Upper lobe of right lung (tissue), 1 donor: ENCODE measurements at regions not wholly inside any gene's neighbourhood (a gene's known extent, or its start where the extent isn't known, plus 50 kb on each side); places are given as distances from the start of the nearest gene placed in this dataset.

ENCODE experiments used
- ATAC-seq: fragments of 200-7000 bp; cut with Tn5 transposase; one replicate; pipeline ENCODE4 v1.9.1; 2020; ENCODE audit warnings: mild to moderate bottlenecking, moderate library complexity
- DNase-seq: peaks from one replicate; pipeline ENCODE4 v3.0.0-alpha.2; 2020
- H3K27ac ChIP-seq: fragments of 200-600 bp; one replicate; pipeline ENCODE4 v1.8.0; 2022
- H3K27me3 ChIP-seq: fragments of 200-600 bp; one replicate; pipeline ENCODE4 v1.8.0; 2022; ENCODE audit warnings: mild to moderate bottlenecking
- H3K36me3 ChIP-seq: fragments of 200-600 bp; one replicate; pipeline ENCODE4 v1.8.0; 2022
- H3K4me1 ChIP-seq: fragments of 200-600 bp; one replicate; pipeline ENCODE4 v1.8.0; 2022
- H3K4me3 ChIP-seq: fragments of 200-600 bp; one replicate; pipeline ENCODE4 v1.8.0; 2022; ENCODE audit warnings: mild to moderate bottlenecking
- H3K9me3 ChIP-seq: fragments of 200-600 bp; one replicate; pipeline ENCODE4 v1.8.0; 2022
- intact Hi-C: fragments of 100-400 bp; cut with DNase I; formaldehyde crosslinking; loops from one replicate; pipeline ENCODE4 v1.11.0; 2022
- TF ChIP-seq, protein P1 (sequence below): fragments of 200-600 bp; IDR thresholded peaks from one replicate; pipeline ENCODE4 v1.8.0; 2022; ENCODE audit warnings: antibody characterized with exemption
- donor health status: DM: no; HTN: yes; CAD: no; lungs with severe emphysema.

DNA sequence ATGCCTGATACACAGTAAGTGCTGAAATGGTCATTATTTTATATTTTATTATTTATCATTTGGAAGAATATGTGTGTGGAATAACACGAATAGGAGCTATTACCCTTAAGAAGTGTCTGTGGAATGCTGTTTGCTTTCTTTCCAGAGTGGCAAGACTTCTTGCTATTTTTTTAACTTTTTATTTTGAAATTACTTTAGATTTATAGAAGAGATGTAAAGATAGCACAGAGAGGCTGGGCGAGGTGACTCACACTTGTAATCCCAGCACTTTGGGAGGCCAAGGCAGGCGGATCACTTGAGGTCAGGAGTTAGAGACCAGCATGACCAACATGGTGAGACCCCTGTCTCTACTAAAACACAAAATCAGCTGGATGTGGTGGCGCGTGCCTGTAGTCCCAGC lies 58.9 kb upstream of the PAX6 start:
- Histone ChIP-seq H3K27ac (no peak overlapping the region), H3K36me3 (no peaks in the 10 kb centered on the region), H3K4me1 (no peaks in the 10 kb centered on the region), H3K4me3 (no peak overlapping the region), H3K9me3 (no peaks in the 10 kb centered on the region), H3K27me3 (peaks cover 35% of the 10 kb centered on the region)
- DNase-seq (no peak), ATAC-seq (no peak)
- intact Hi-C loops: no loop called here
- TF ChIP-seq, protein P1, sequence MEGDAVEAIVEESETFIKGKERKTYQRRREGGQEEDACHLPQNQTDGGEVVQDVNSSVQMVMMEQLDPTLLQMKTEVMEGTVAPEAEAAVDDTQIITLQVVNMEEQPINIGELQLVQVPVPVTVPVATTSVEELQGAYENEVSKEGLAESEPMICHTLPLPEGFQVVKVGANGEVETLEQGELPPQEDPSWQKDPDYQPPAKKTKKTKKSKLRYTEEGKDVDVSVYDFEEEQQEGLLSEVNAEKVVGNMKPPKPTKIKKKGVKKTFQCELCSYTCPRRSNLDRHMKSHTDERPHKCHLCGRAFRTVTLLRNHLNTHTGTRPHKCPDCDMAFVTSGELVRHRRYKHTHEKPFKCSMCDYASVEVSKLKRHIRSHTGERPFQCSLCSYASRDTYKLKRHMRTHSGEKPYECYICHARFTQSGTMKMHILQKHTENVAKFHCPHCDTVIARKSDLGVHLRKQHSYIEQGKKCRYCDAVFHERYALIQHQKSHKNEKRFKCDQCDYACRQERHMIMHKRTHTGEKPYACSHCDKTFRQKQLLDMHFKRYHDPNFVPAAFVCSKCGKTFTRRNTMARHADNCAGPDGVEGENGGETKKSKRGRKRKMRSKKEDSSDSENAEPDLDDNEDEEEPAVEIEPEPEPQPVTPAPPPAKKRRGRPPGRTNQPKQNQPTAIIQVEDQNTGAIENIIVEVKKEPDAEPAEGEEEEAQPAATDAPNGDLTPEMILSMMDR: no peak

DNA sequence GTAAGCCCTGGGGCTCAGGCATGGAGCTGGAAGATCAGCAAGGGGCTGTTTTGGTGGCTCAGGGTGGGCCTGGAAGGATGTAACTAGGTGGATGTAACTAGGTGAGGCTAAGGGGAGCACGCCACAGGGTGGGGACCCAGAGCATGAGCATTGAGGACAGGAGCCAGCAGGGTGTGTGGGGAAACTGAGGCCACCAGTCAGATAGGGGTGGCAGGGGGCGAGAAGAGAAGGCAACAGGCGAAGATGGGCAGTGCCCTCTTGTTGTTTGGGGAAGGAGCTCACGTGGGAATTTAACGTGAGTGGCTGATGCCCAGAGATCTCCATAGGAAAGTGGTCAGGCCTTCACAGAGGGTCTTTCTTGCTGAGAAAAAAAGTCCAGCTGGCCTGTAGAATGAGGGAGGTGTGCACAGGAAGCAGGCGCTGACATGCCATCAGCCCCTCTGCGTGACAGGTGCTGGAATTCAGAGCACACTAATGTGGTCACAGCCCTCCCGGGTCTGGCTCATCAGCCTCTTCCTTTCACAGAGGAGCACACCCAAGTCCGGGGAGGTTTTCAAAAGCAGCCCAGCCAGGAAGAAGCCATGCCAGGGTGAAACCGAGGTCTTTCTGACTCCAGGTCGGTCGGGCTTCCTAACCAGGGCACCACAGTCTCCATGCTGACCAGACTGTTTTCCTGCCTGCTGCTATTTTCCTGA lies 54.6 kb upstream of the PAX6 start:
- Histone ChIP-seq H3K27me3 (peaks cover 27% of the 10 kb centered on the region), H3K4me3 (no peak overlapping the region), H3K36me3 (no peaks in the 10 kb centered on the region), H3K4me1 (no peaks in the 10 kb centered on the region), H3K27ac (no peak overlapping the region), H3K9me3 (no peaks in the 10 kb centered on the region)
- TF ChIP-seq, protein P1: no peak
- DNase-seq: no peak
- intact Hi-C loops: no loop called here
- peak; percentile 25 for ATAC-seq

- Histone ChIP-seq H3K27ac (no peak overlapping the region), H3K9me3 (no peaks in the 10 kb centered on the region), H3K36me3 (no peaks in the 10 kb centered on the region), H3K4me3 (no peak overlapping the region), H3K4me1 (no peaks in the 10 kb centered on the region), H3K27me3 (peaks cover 8% of the 10 kb centered on the region)
- TF ChIP-seq, protein P1: no peak
- ATAC-seq (no peak), DNase-seq (no peak)
- intact Hi-C loops: no loop called here
These were observed 52.2 kb upstream of the PAX6 start for GRCh38 chr11:31863170-31863832.

DNA sequence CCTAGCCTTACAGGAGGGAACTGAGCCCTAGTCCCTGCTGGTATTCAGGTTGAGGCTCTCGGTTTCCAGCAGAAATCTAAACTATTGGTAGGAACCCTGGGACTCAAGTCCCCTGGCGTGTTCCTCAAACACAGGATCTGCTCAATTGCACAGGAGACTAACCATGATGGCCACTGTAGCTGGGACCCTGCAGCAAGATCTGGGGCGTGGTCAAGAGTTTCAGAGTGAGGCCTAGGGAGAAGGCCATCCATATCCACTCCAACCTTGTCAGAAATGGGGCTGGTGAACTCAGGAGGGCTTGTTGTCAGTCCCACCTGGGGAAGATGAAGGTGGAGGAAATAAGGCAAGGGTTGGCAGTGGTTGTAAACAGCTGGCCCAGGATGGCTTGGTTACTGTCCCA lies 49.9 kb upstream of the PAX6 start:
- no peak for DNase-seq
- H3K4me3 ChIP-seq: no peak overlapping the region
- no peak for ATAC-seq
- TF ChIP-seq, protein P1: no peak
- no peak overlapping the region for H3K27ac ChIP-seq
- intact Hi-C loops: no loop called here
- H3K36me3 ChIP-seq: no peaks in the 10 kb centered on the region
- no peaks in the 10 kb centered on the region for H3K4me1 ChIP-seq
- peaks cover 9% of the 10 kb centered on the region for H3K27me3 ChIP-seq
- no peaks in the 10 kb centered on the region for H3K9me3 ChIP-seq
